Neural progenitor cell (in vitro differentiated cells): ENCODE measurements at regions not wholly inside any gene's neighbourhood (a gene's known extent, or its start where the extent isn't known, plus 50 kb on each side); places are given as distances from the start of the nearest gene placed in this dataset.

Experiments used
- DNase-seq: peaks from one replicate; pipeline ENCODE4 v3.0.0-alpha.2; 2016; ENCODE audit warnings: low spot score
- H2AFZ ChIP-seq: fragments of 200-600 bp; sonication (generic); replicated peaks from 2 replicates; pipeline ENCODE4 v1.6.1; 2016; ENCODE audit warnings: antibody characterized with exemption
- H3F3A ChIP-seq: fragments of 200-600 bp; sonication (generic); 2 replicates; pipeline ENCODE4 v1.6.1; 2016; ENCODE audit warnings: antibody characterized with exemption, low read depth
- H3K27ac ChIP-seq: fragments of 200-600 bp; sonication (generic); 2 replicates; pipeline ENCODE4 v1.5.1; 2016; ENCODE audit warnings: mild to moderate bottlenecking
- H3K27me3 ChIP-seq: fragments of 200-600 bp; sonication (generic); 2 replicates; pipeline ENCODE4 v1.6.1; 2016; ENCODE audit warnings: mild to moderate bottlenecking, moderate library complexity
- H3K36me3 ChIP-seq: fragments of 200-600 bp; sonication (generic); 2 replicates; pipeline ENCODE4 v1.5.1; 2016
- H3K4me1 ChIP-seq: fragments of 200-600 bp; sonication (generic); 2 replicates; pipeline ENCODE4 v1.6.1; 2016; ENCODE audit warnings: mixed run types
- H3K4me2 ChIP-seq: fragments of 200-600 bp; sonication (generic); 2 replicates; pipeline ENCODE4 v1.6.1; 2016
- H3K4me3 ChIP-seq: fragments of 200-600 bp; sonication (generic); 2 replicates; pipeline ENCODE4 v1.5.1; 2016
- H3K79me2 ChIP-seq: fragments of 200-600 bp; sonication (generic); 2 replicates; pipeline ENCODE4 v1.6.1; 2016; ENCODE audit warnings: low read depth
- H3K9ac ChIP-seq: fragments of 200-600 bp; sonication (generic); 2 replicates; pipeline ENCODE4 v1.6.1; 2016
- H3K9me3 ChIP-seq: fragments of 200-600 bp; sonication (generic); 2 replicates; pipeline ENCODE4 v1.5.1; 2016; ENCODE audit warnings: low read depth
- H4K20me1 ChIP-seq: fragments of 200-600 bp; sonication (generic); 2 replicates; pipeline ENCODE4 v1.6.1; 2016; ENCODE audit warnings: low read depth
- H3K27ac Mint-ChIP-seq: 3 replicates; pipeline ENCODE4 v1.8.0; 2021; ENCODE audit warnings: mixed read lengths
- H3K27me3 Mint-ChIP-seq: 2 replicates; pipeline ENCODE4 v1.8.0; 2022; ENCODE audit warnings: low read depth, mild to moderate bottlenecking, inconsistent platforms, moderate library complexity, mixed read lengths; ENCODE audit not compliant: insufficient read depth
- H3K36me3 Mint-ChIP-seq: 3 replicates; pipeline ENCODE4 v1.8.0; 2021; ENCODE audit warnings: mixed read lengths
- H3K4me1 Mint-ChIP-seq: 3 replicates; pipeline ENCODE4 v1.8.0; 2021; ENCODE audit warnings: mixed read lengths
- H3K4me3 Mint-ChIP-seq: 3 replicates; pipeline ENCODE4 v1.8.0; 2021; ENCODE audit warnings: mild to moderate bottlenecking, moderate library complexity, mixed read lengths
- H3K9me3 Mint-ChIP-seq: 3 replicates; pipeline ENCODE4 v1.8.0; 2020; ENCODE audit warnings: mixed read lengths
- EZH2 ChIP-seq: fragments of 200-600 bp; sonication (generic); IDR thresholded peaks from 2 replicates; pipeline ENCODE4 v1.6.1; 2017; ENCODE audit warnings: antibody characterized with exemption, mild to moderate bottlenecking, moderate library complexity
- EZH2phosphoT487 ChIP-seq: fragments of 200-600 bp; sonication (generic); IDR thresholded peaks from 2 replicates; pipeline ENCODE4 v1.6.1; 2017; ENCODE audit warnings: antibody characterized with exemption
- TF ChIP-seq, protein P1 (sequence below): fragments of 200-600 bp; sonication (generic); IDR thresholded peaks from 2 replicates; pipeline ENCODE4 v1.5.1; 2017; ENCODE audit warnings: antibody characterized with exemption, mild to moderate bottlenecking

GRCh38 chr2:225948903-225949302 lies 549.4 kb downstream of the NYAP2 start:
- no peaks in the 10 kb centered on the region for H3K4me1 Mint-ChIP-seq
- Histone ChIP-seq H4K20me1 (no peaks in the 10 kb centered on the region), H3K27ac (no peak overlapping the region), H3K27me3 (no peaks in the 10 kb centered on the region), H3K4me3 (no peak overlapping the region), H3K36me3 (no peaks in the 10 kb centered on the region), H3K9ac (no peak overlapping the region), H2AFZ (no peak overlapping the region), H3F3A (no peaks in the 10 kb centered on the region), H3K9me3 (no peaks in the 10 kb centered on the region), H3K4me2 (no peak overlapping the region), H3K79me2 (no peaks in the 10 kb centered on the region), H3K4me1 (no peaks in the 10 kb centered on the region)
- peak; percentile 27 for DNase-seq
- peak overlapping the region; percentile 24 for H3K27ac Mint-ChIP-seq
- no peaks in the 10 kb centered on the region for H3K27me3 Mint-ChIP-seq
- no peak overlapping the region for H3K4me3 Mint-ChIP-seq
- H3K36me3 Mint-ChIP-seq = peaks cover 4% of the 10 kb centered on the region
- peaks cover 37% of the 10 kb centered on the region for H3K9me3 Mint-ChIP-seq
- TF ChIP-seq EZH2phosphoT487 (no peak), EZH2 (no peak)
- TF ChIP-seq, protein P1, sequence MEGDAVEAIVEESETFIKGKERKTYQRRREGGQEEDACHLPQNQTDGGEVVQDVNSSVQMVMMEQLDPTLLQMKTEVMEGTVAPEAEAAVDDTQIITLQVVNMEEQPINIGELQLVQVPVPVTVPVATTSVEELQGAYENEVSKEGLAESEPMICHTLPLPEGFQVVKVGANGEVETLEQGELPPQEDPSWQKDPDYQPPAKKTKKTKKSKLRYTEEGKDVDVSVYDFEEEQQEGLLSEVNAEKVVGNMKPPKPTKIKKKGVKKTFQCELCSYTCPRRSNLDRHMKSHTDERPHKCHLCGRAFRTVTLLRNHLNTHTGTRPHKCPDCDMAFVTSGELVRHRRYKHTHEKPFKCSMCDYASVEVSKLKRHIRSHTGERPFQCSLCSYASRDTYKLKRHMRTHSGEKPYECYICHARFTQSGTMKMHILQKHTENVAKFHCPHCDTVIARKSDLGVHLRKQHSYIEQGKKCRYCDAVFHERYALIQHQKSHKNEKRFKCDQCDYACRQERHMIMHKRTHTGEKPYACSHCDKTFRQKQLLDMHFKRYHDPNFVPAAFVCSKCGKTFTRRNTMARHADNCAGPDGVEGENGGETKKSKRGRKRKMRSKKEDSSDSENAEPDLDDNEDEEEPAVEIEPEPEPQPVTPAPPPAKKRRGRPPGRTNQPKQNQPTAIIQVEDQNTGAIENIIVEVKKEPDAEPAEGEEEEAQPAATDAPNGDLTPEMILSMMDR = peak; percentile 36

DNA sequence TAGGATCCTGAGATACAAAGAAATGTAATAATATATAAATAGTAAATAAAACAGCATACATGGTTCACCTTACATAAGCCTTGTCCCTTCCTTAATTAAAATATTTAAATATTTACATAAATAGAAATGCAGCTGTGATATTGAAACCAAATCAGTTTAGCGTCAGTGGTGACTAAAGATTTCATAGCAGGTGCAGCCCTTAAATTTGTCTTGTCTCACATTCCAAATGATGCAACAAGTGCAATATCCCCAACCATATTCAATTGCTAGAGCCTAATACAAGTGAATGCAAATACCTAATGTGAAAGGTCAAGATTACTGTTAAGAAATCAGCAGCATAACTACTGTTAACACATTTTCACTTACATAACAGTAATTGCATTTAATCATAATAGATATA lies 539.5 kb downstream of the NYAP2 start:
- Histone ChIP-seq H3K4me1 (no peaks in the 10 kb centered on the region), H3F3A (no peaks in the 10 kb centered on the region), H3K9ac (no peak overlapping the region), H3K4me3 (no peak overlapping the region), H2AFZ (no peak overlapping the region), H3K27ac (no peak overlapping the region), H3K9me3 (no peaks in the 10 kb centered on the region), H4K20me1 (no peaks in the 10 kb centered on the region), H3K36me3 (no peaks in the 10 kb centered on the region), H3K27me3 (no peaks in the 10 kb centered on the region), H3K79me2 (no peaks in the 10 kb centered on the region), H3K4me2 (no peak overlapping the region)
- H3K27ac Mint-ChIP-seq = no peak overlapping the region
- TF ChIP-seq EZH2 = no peak
- no peak for TF ChIP-seq EZH2phosphoT487
- TF ChIP-seq, protein P1 = no peak
- H3K27me3 Mint-ChIP-seq = peaks cover 2% of the 10 kb centered on the region
- H3K4me3 Mint-ChIP-seq = no peak overlapping the region
- H3K36me3 Mint-ChIP-seq = no peaks in the 10 kb centered on the region
- no peaks in the 10 kb centered on the region for H3K4me1 Mint-ChIP-seq
- no peak for DNase-seq
- no peaks in the 10 kb centered on the region for H3K9me3 Mint-ChIP-seq

DNA sequence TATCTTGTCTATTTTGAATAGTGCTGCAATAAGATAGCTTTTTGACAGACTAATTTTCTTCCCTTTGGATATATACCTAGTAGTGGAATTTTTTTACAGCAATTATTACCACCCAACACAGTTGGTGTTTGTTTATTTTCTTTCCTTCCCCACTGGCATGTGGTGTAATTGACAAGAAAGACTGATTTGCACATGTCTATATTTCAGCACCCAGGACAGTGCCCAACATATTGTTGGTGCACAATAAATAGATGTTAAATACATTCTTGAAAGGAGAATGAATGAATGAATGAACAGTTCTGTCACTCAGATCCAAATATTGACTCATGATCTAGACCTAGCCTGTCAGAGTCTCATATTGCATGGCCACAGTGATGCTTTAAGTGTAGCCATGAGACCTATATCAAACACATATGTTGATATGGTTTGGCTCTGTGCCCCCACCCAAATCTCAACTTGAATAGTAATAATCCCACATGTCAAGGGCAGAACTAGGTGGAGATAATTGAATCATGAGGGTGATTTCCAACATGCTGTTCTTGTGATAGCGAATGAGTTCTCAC lies 538.2 kb downstream of the NYAP2 start:
- H3F3A ChIP-seq = no peaks in the 10 kb centered on the region
- Mint-ChIP-seq H3K4me3 (no peak overlapping the region), H3K9me3 (no peaks in the 10 kb centered on the region), H3K36me3 (no peaks in the 10 kb centered on the region), H3K27ac (no peak overlapping the region), H3K27me3 (peaks cover 2% of the 10 kb centered on the region), H3K4me1 (no peaks in the 10 kb centered on the region)
- no peak overlapping the region for H2AFZ ChIP-seq
- H3K4me2 ChIP-seq = no peak overlapping the region
- H3K27ac ChIP-seq = no peak overlapping the region
- TF ChIP-seq EZH2phosphoT487 (no peak), EZH2 (no peak)
- TF ChIP-seq, protein P1 = no peak
- DNase-seq = peak; percentile 16
- H3K27me3 ChIP-seq = no peaks in the 10 kb centered on the region
- H3K9ac ChIP-seq = no peak overlapping the region
- no peaks in the 10 kb centered on the region for H4K20me1 ChIP-seq
- no peaks in the 10 kb centered on the region for H3K79me2 ChIP-seq
- H3K4me3 ChIP-seq = no peak overlapping the region
- no peaks in the 10 kb centered on the region for H3K9me3 ChIP-seq
- H3K4me1 ChIP-seq = no peaks in the 10 kb centered on the region
- H3K36me3 ChIP-seq = no peaks in the 10 kb centered on the region
